Heart left ventricle (tissue), 16 donors: ENCODE measurements at regions not wholly inside any gene's neighbourhood (a gene's known extent, or its start where the extent isn't known, plus 50 kb on each side); places are given as distances from the start of the nearest gene placed in this dataset.

ENCODE experiments used
- ATAC-seq, 4 donors: fragments of 200-7000 bp; cut with Tn5 transposase; one replicate each; pipeline ENCODE4 v1.9.1; 2020 to 2022; ENCODE audit warnings: moderate library complexity in 4 of 4, mild to moderate bottlenecking in 3 of 4, moderate number of reproducible peaks in 1 of 4
- DNase-seq, 5 donors: peaks; one replicate each; pipeline ENCODE4 v3.0.0-alpha.2; 2020
- H3K27ac ChIP-seq, 12 donors: fragments of 200-600 bp; sonication (generic) in 4 of 12; one replicate each; pipeline versions ENCODE4 v1.5.0 to v1.8.0; 2016 to 2022; ENCODE audit warnings: mild to moderate bottlenecking in 2 of 12
- H3K27me3 ChIP-seq, 9 donors: fragments of 200-600 bp; sonication (generic) in 2 of 9; one replicate each; pipeline versions ENCODE4 v1.5.1 to v1.8.0; 2016 to 2022; ENCODE audit warnings: mild to moderate bottlenecking in 3 of 9
- H3K36me3 ChIP-seq, 9 donors: fragments of 200-600 bp; sonication (generic) in 2 of 9; one replicate each; pipeline versions ENCODE4 v1.5.0 to v1.8.0; 2018 to 2022; ENCODE audit warnings: mild to moderate bottlenecking in 2 of 9
- H3K4me1 ChIP-seq, 12 donors: fragments of 200-600 bp; sonication (generic) in 4 of 12; one replicate each; pipeline versions ENCODE4 v1.5.0 to v1.8.0; 2016 to 2022; ENCODE audit warnings: mild to moderate bottlenecking in 3 of 12
- H3K4me3 ChIP-seq, 12 donors: fragments of 200-600 bp; sonication (generic) in 4 of 12; one replicate each; pipeline versions ENCODE4 v1.5.0 to v1.8.0; 2017 to 2022; ENCODE audit warnings: mild to moderate bottlenecking in 9 of 12, moderate library complexity in 4 of 12
- H3K9me3 ChIP-seq, 12 donors: fragments of 200-600 bp; sonication (generic) in 4 of 12; one replicate each; pipeline versions ENCODE4 v1.5.0 to v1.8.0; 2016 to 2022; ENCODE audit warnings: mild to moderate bottlenecking in 1 of 12
- POLR2A ChIP-seq, 2 donors: fragments of 450-650 bp; IDR thresholded peaks; one replicate each; pipeline ENCODE4 v1.6.1; 2017; ENCODE audit warnings: antibody characterized with exemption in 2 of 2, mild to moderate bottlenecking in 2 of 2, moderate library complexity in 2 of 2
- WGBS, 4 donors: extraction: QIAGEN DNeasy Blood & Tissue Kit in 2 of 4; methylation state at CpG; one replicate each; pipeline versions ENCODE4 v1.1.5 to v1.1.7; 2013 to 2018; 5-methylcytosine and 5-hydroxymethylcytosine counted together
- intact Hi-C, 10 donors: fragments of 100-400 bp; cut with DNase I; formaldehyde crosslinking; loops; one replicate each; pipeline versions ENCODE4 v1.11.1 to v1.14.2; 2022
- TF ChIP-seq, protein P1 (sequence below), 12 donors: fragments of 200-600 bp; sonication (generic) in 4 of 12; IDR thresholded peaks; one replicate each; pipeline versions ENCODE4 v1.5.0 to v1.8.0; 2018 to 2022; ENCODE audit warnings: antibody characterized with exemption in 12 of 12, mild to moderate bottlenecking in 5 of 12
- donor health status: ischemic (EF 13 %, LVEDD 7.1; RV severe dilation, severe dysfunction).
- donor health status: healthy with polysubstance abuse.
- donor health status: DM: no; HTN: yes; CAD: no.
- donor health status: DM: no; HTN: no; CAD: no.
- donor health status: ischemic (EF 25% LVEDD 6.9; RV normal size, moderate dysfunction).
- donor health status: ischemic (EF 25% LVEDD 5.7; RV mildly dilated, moderate dysfunction).
- donor health status: healthy.
- donor health status: DM: yes; HTN: yes; CAD: no.
- donor health status: ischemic (EF 35%, LVEDD 5.7; RV mildly dilated, moderate dysfunction).
- donor health status: nonischemic (EF 11% LVEDD 7.7; RV severe dilation, severe dysfunction).
- donor health status: DM: yes; HTN: yes; CAD: no.
- donor health status: PGD.
- donor health status: ischemic (EF 29% LVEDD 5.4; RV normal size, mild dysfunction).
- donor health status: nonischemic (EF 23%, LVEDD 6.1; RV moderate dilation, normal function).

DNA sequence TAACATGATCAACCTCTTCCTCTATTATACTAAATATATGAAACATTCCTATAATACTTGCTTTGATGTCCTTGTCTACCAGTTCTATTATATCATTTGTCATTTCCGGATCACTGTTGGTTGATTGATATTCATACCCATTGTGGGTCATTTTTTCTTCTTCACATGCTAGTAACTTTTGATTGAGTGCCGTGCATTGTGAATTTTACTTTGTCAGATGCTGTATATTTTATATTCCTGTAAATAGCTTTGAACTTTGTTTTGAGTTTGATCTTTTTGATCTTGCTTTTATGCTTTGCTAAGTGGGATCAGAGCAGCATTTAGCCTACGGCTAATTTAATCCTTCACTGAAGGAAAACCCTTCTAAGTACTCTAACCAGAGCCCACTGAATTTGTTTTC lies 168.9 kb upstream of the RAB6C start:
- no peak overlapping the region for H3K4me3 ChIP-seq
- DNase-seq (no peak), ATAC-seq (no peak)
- H3K9me3 ChIP-seq = peaks cover 0 to 10% (median 2%) of the 10 kb centered on the region in 12 donors
- H3K36me3 ChIP-seq = no peaks in the 10 kb centered on the region
- peaks cover 0 to 5% (median 0%) of the 10 kb centered on the region in 12 donors for H3K4me1 ChIP-seq
- H3K27ac ChIP-seq = no peak overlapping the region
- intact Hi-C loops = no loop called here
- H3K27me3 ChIP-seq = peaks cover 0 to 37% (median 0%) of the 10 kb centered on the region in 9 donors
- WGBS, 4 donors = 89 to 94% (median 91%) methylated on average over 3 of the region's 3 CpGs
- TF ChIP-seq POLR2A (IDR thresholded peaks at IDR 0.05) = no peak
- TF ChIP-seq, protein P1, sequence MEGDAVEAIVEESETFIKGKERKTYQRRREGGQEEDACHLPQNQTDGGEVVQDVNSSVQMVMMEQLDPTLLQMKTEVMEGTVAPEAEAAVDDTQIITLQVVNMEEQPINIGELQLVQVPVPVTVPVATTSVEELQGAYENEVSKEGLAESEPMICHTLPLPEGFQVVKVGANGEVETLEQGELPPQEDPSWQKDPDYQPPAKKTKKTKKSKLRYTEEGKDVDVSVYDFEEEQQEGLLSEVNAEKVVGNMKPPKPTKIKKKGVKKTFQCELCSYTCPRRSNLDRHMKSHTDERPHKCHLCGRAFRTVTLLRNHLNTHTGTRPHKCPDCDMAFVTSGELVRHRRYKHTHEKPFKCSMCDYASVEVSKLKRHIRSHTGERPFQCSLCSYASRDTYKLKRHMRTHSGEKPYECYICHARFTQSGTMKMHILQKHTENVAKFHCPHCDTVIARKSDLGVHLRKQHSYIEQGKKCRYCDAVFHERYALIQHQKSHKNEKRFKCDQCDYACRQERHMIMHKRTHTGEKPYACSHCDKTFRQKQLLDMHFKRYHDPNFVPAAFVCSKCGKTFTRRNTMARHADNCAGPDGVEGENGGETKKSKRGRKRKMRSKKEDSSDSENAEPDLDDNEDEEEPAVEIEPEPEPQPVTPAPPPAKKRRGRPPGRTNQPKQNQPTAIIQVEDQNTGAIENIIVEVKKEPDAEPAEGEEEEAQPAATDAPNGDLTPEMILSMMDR (IDR thresholded peaks at IDR 0.05) = no peak

DNA sequence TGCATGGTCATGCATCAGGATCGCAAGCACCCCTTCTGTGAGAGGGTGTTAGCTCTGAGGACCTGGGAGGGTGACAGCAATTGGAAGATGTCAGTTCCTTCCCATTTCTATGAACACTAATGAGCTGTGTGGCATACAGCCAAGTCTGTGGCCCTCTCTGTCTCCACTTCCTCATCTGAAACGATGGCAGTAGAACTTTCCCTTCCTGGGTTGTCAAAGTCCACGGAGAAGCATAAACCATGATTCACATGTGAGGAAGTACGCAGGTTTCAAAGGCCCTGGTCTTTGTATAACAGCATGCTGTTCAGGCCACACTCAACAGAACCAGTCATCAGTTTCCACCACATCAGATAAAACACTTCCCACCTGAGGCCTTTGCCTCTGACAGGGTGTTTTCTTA lies 167.4 kb upstream of the RAB6C start:
- intact Hi-C loops = no loop called here
- 43 to 58% (median 46%) methylated on average over 4 of the region's 4 CpGs for WGBS, 4 donors
- TF ChIP-seq, protein P1 (IDR thresholded peaks at IDR 0.05) = no peak
- no peak for TF ChIP-seq POLR2A (IDR thresholded peaks at IDR 0.05)
- Histone ChIP-seq H3K4me3 (no peak overlapping the region), H3K4me1 (peaks cover 0 to 5% (median 0%) of the 10 kb centered on the region in 12 donors), H3K27me3 (peaks cover 0 to 30% (median 0%) of the 10 kb centered on the region in 9 donors), H3K27ac (no peak overlapping the region), H3K36me3 (no peaks in the 10 kb centered on the region), H3K9me3 (peaks cover 0 to 17% (median 4%) of the 10 kb centered on the region in 12 donors)
- DNase-seq = peak in 4 of 5 donors; percentile 54 to 68 (median 61)
- ATAC-seq = peak; percentile 58 to 71 (median 68)

DNA sequence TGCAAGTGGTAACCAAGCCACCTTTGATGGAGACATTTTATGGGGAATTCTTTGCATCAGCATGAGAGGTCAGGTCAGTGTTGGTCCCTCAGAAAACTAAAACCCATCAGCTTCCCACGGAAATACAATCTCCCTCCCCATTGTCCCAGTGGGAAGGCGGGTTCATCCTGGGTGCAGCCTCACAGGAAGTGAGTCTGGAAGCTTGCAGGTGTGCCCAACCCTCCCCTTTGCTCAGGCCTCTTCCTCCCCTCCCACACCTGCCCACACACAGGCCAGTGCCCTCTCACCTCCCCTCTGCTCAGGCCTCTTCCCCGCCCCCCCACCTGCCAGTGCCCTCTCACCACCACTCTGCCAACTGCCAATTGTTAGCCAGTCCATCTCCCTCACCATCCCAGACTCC lies 166.8 kb upstream of the RAB6C start:
- ATAC-seq (no peak), DNase-seq (no peak)
- Histone ChIP-seq H3K9me3 (peaks cover 0 to 17% (median 4%) of the 10 kb centered on the region in 12 donors), H3K4me1 (peaks cover 0 to 5% (median 0%) of the 10 kb centered on the region in 12 donors), H3K4me3 (no peak overlapping the region), H3K27me3 (peaks cover 0 to 30% (median 0%) of the 10 kb centered on the region in 9 donors), H3K36me3 (no peaks in the 10 kb centered on the region), H3K27ac (no peak overlapping the region)
- TF ChIP-seq, protein P1 (IDR thresholded peaks at IDR 0.05) = no peak
- no peak for TF ChIP-seq POLR2A (IDR thresholded peaks at IDR 0.05)
- intact Hi-C loops = no loop called here
- 81 to 88% (median 84%) methylated on average over 3 of the region's 3 CpGs for WGBS, 4 donors

DNA sequence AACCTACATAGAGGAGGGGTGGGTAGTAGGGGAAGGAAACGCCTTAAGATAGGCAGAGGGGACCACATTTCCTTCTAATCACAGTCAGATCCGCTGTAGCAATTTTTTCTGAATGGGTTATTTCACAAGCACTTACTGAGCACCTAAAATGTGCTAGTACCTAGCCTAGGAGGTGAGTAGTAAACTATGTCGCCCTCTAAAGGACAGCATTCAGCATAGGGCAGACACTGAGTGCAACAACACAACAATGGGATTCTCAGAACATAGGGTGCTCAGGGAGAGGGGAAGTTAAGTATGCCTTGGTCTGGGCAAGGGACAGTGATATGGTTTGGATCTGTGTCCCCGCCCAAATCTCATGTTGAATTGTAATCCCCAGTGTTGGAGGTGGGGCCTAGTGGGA lies 166.1 kb upstream of the RAB6C start:
- ATAC-seq (no peak), DNase-seq (no peak)
- no peak for TF ChIP-seq POLR2A (IDR thresholded peaks at IDR 0.05)
- TF ChIP-seq, protein P1 (IDR thresholded peaks at IDR 0.05) = no peak
- Histone ChIP-seq H3K36me3 (no peaks in the 10 kb centered on the region), H3K4me1 (peaks cover 0 to 5% (median 0%) of the 10 kb centered on the region in 12 donors), H3K9me3 (peaks cover 0 to 17% (median 4%) of the 10 kb centered on the region in 12 donors), H3K27ac (no peak overlapping the region), H3K4me3 (no peak overlapping the region), H3K27me3 (peaks cover 0 to 27% (median 0%) of the 10 kb centered on the region in 9 donors)
- intact Hi-C loops = no loop called here
- 62 to 71% (median 69%) methylated on average over 4 of the region's 4 CpGs for WGBS, 4 donors
